GM12878 (cell line): ENCODE measurements at regions not wholly inside any gene's neighbourhood (a gene's known extent, or its start where the extent isn't known, plus 50 kb on each side); places are given as distances from the start of the nearest gene placed in this dataset.

Experiments
- CTCF ChIP-seq, 3 experiments: IDR thresholded peaks in 2 of 3; conservative IDR thresholded peaks in 1 of 3; 2 replicates each; pipeline ENCODE4 v1.5.1; 2011; ENCODE audit warnings: low read depth in 3 of 3, low read length in 3 of 3, mild to moderate bottlenecking in 3 of 3, control low read depth in 2 of 3, moderate library complexity in 2 of 3, inconsistent platforms in 1 of 3, mixed read lengths in 1 of 3; ENCODE audit not compliant: control insufficient read depth in 2 of 3, insufficient read depth in 1 of 3; ENCODE audit errors: extremely low read depth in 1 of 3
- KDM1A ChIP-seq: fragments of 200-600 bp; sonication (generic); IDR thresholded peaks from 2 replicates; pipeline ENCODE4 v1.6.1; 2016; ENCODE audit warnings: borderline replicate concordance
- MTA3 ChIP-seq: IDR thresholded peaks from 2 replicates; pipeline ENCODE4 v1.6.1; 2012; ENCODE audit warnings: low read length, inconsistent platforms, borderline replicate concordance
- POLR2A ChIP-seq: IDR thresholded peaks from 2 replicates; pipeline ENCODE4 v1.6.1; 2011; ENCODE audit warnings: low read depth, mild to moderate bottlenecking, low read length

DNA sequence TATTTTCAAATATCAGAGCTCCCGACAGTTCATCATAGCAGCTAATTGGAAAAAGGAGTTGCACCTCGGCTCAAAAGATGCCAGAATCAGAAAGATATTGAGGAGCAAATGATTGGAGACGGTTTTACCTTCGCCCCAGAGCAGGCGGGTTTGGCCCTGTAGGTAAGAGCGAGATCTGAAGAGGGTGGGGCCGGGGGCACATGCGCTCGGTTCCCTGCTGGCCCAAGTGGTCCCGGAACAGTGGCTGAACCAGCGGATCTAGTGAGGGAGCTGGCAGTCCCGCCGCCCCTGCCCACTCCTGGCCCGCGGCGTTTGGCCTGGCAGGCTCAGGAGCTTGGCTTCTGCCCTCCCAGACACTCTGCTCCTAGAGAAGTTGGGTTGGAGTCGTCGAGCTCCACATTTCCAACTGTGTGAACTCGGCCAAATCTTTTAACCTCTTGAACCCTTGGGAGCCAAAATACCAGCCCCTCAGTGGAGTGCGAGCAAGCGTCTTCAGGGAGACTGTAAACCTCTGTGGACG is 79.1 kb downstream of the RHCG start:
- TF ChIP-seq KDM1A (no peak), CTCF (IDR thresholded peaks at IDR 0.05 in 2 of 3, conservative IDR thresholded peaks at IDR 0.05 in 1 of 3; ENCODE audit: control insufficient read depth in 2 of 3, extremely low read depth in 1 of 3, insufficient read depth in 1 of 3, low read depth in 3 of 3, low read length in 3 of 3) (no peak), POLR2A (no peak), MTA3 (no peak)
